IMR-90 (cell line): ENCODE measurements at regions not wholly inside any gene's neighbourhood (a gene's known extent, or its start where the extent isn't known, plus 50 kb on each side); places are given as distances from the start of the nearest gene placed in this dataset.

Source experiments
- ATAC-seq: fragments of 200-7000 bp; cut with Tn5 transposase; 2 replicates; pipeline ENCODE4 v1.9.1; 2020; ENCODE audit warnings: low read depth, mild to moderate bottlenecking, moderate library complexity
- BruUV-seq: library from RNA; stranded (reverse); fragments of 400-500 nt; replicated peaks from 2 replicates; lab custom pipeline; 2021; lab: Mats Ljungman, UMichigan
- CTCF ChIA-PET: fragments of 300-600 bp; formaldehyde crosslinking; extraction: SDS; loops from one replicate; lab custom pipeline; 2021; ENCODE audit warnings: antibody characterized with exemption; lab: Yijun Ruan, JAX
- POLR2A ChIA-PET: fragments of 300-600 bp; sonication (Branson Sonifier 250); formaldehyde crosslinking; loops from one replicate; lab custom pipeline; 2022; ENCODE audit warnings: antibody characterized with exemption; ENCODE audit not compliant: unreplicated experiment; lab: Charles Lee
- DNase-seq: peaks from one replicate; pipeline ENCODE4 v3.0.0; 2013
- H2AFZ ChIP-seq: replicated peaks from 2 replicates; pipeline ENCODE3; 2013; ENCODE audit warnings: low read length, mild to moderate bottlenecking; ENCODE audit not compliant: poor library complexity
- H2AK5ac ChIP-seq: 2 replicates; pipeline ENCODE4 v1.6.1; 2013; ENCODE audit warnings: low read depth, low read length, inconsistent platforms
- H2AK9ac ChIP-seq: replicated peaks from 2 replicates; pipeline ENCODE3; 2013; ENCODE audit warnings: mild to moderate bottlenecking, low read depth, low read length, moderate library complexity; ENCODE audit not compliant: poor library complexity
- H2BK120ac ChIP-seq: 2 replicates; pipeline ENCODE4 v1.6.1; 2013; ENCODE audit warnings: low read depth, low read length, inconsistent platforms
- H2BK15ac ChIP-seq: 3 replicates; pipeline ENCODE4 v1.6.1; 2013; ENCODE audit warnings: low read depth, low read length, inconsistent platforms
- H2BK20ac ChIP-seq: 2 replicates; pipeline ENCODE4 v1.6.1; 2013; ENCODE audit warnings: low read depth, mild to moderate bottlenecking, inconsistent platforms, low read length, moderate library complexity
- H2BK5ac ChIP-seq: 2 replicates; pipeline ENCODE4 v1.6.1; 2013; ENCODE audit warnings: mild to moderate bottlenecking, low read depth, low read length, inconsistent platforms; ENCODE audit not compliant: poor library complexity, severe bottlenecking
- H3K14ac ChIP-seq: replicated peaks from 2 replicates; pipeline ENCODE4 v1.6.1; 2013; ENCODE audit warnings: low read depth, low read length, inconsistent platforms
- H3K18ac ChIP-seq: 2 replicates; pipeline ENCODE4 v1.6.1; 2013; ENCODE audit warnings: low read depth, low read length, control low read depth
- H3K23ac ChIP-seq: 2 replicates; pipeline ENCODE4 v1.6.1; 2013; ENCODE audit warnings: low read depth, low read length, inconsistent platforms
- H3K27ac ChIP-seq: 2 replicates; pipeline ENCODE4 v1.5.1; 2013; ENCODE audit warnings: mild to moderate bottlenecking, control low read depth, low read length; ENCODE audit not compliant: insufficient read depth
- H3K27me3 ChIP-seq: 2 replicates; pipeline ENCODE4 v1.6.1; 2013; ENCODE audit warnings: low read length; ENCODE audit not compliant: control insufficient read depth, insufficient read depth
- H3K36me3 ChIP-seq: 2 replicates; pipeline ENCODE4 v1.6.1; 2013; ENCODE audit warnings: low read length, mixed read lengths; ENCODE audit not compliant: control insufficient read depth, insufficient read depth
- H3K4ac ChIP-seq: 2 replicates; pipeline ENCODE4 v1.6.1; 2013; ENCODE audit warnings: low read depth, low read length, inconsistent platforms
- H3K4me1 ChIP-seq: 2 replicates; pipeline ENCODE4 v1.6.1; 2013; ENCODE audit warnings: low read length, mixed read lengths; ENCODE audit not compliant: control insufficient read depth, insufficient read depth
- H3K4me2 ChIP-seq: 2 replicates; pipeline ENCODE4 v1.6.1; 2013; ENCODE audit warnings: low read depth, mild to moderate bottlenecking, control low read depth, low read length, moderate library complexity
- H3K4me3 ChIP-seq: 2 replicates; pipeline ENCODE4 v1.5.1; 2013; ENCODE audit warnings: low read depth, mild to moderate bottlenecking, control low read depth, low read length, moderate library complexity; ENCODE audit not compliant: insufficient read depth
- H3K56ac ChIP-seq: 2 replicates; pipeline ENCODE4 v1.6.1; 2013; ENCODE audit warnings: low read length, inconsistent platforms; ENCODE audit not compliant: insufficient read depth; ENCODE audit errors: extremely low read depth
- H3K79me1 ChIP-seq, 2 experiments: 2 replicates each; pipeline ENCODE4 v1.6.1; 2013; ENCODE audit warnings: low read length in 2 of 2, inconsistent platforms in 1 of 2, low read depth in 1 of 2
- H3K9ac ChIP-seq: 2 replicates; pipeline ENCODE4 v1.6.1; 2013; ENCODE audit warnings: low read depth, low read length, control low read depth
- H3K9me1 ChIP-seq: 2 replicates; pipeline ENCODE4 v1.6.1; 2013; ENCODE audit warnings: low read length, inconsistent platforms; ENCODE audit not compliant: insufficient read depth
- H3K9me3 ChIP-seq: 2 replicates; pipeline ENCODE4 v1.6.1; 2013; ENCODE audit warnings: low read length; ENCODE audit not compliant: control insufficient read depth, insufficient read depth
- H4K20me1 ChIP-seq: 2 replicates; pipeline ENCODE4 v1.6.1; 2013; ENCODE audit warnings: low read length, inconsistent platforms; ENCODE audit not compliant: insufficient read depth
- H4K5ac ChIP-seq: 2 replicates; pipeline ENCODE4 v1.6.1; 2013; ENCODE audit warnings: mild to moderate bottlenecking, low read depth, low read length, control low read depth
- H4K8ac ChIP-seq, 2 experiments: 2 replicates each; pipeline ENCODE4 v1.6.1; 2013; ENCODE audit warnings: low read depth in 2 of 2, low read length in 2 of 2, control low read depth in 1 of 2, inconsistent platforms in 1 of 2
- H4K91ac ChIP-seq: 2 replicates; pipeline ENCODE4 v1.6.1; 2013; ENCODE audit warnings: low read depth, low read length, inconsistent platforms; ENCODE audit not compliant: insufficient read depth
- POLR2A ChIP-seq: IDR thresholded peaks from 2 replicates; pipeline ENCODE4 v1.6.1; 2012; ENCODE audit warnings: mild to moderate bottlenecking, low read depth, low read length
- RAD21 ChIP-seq: IDR thresholded peaks from 2 replicates; pipeline ENCODE4 v1.6.1; 2012; ENCODE audit warnings: low read length, improper control_type of control experiment
- RFX5 ChIP-seq: IDR thresholded peaks from 2 replicates; pipeline ENCODE4 v1.8.0; 2012; ENCODE audit warnings: low read depth, mild to moderate bottlenecking, low read length, moderate library complexity
- dilution Hi-C: fragments of 300-500 bp; cut with HindIII; formaldehyde crosslinking; loops from one replicate; pipeline ENCODE4 v1.14.3; 2018; ENCODE audit warnings: low sequenced_read_pairs; ENCODE audit not compliant: unreplicated experiment
- in situ Hi-C: fragments of 300-500 bp; cut with MboI; formaldehyde crosslinking; loops from 3 replicates; pipeline ENCODE4 v1.14.3; 2019; ENCODE audit warnings: low sequenced_read_pairs, inconsistent platforms, mixed read lengths
- intact Hi-C: fragments of 100-400 bp; cut with micrococcal nuclease; formaldehyde crosslinking; loops from 2 replicates; pipeline ENCODE4 v1.10.0; 2022

DNA sequence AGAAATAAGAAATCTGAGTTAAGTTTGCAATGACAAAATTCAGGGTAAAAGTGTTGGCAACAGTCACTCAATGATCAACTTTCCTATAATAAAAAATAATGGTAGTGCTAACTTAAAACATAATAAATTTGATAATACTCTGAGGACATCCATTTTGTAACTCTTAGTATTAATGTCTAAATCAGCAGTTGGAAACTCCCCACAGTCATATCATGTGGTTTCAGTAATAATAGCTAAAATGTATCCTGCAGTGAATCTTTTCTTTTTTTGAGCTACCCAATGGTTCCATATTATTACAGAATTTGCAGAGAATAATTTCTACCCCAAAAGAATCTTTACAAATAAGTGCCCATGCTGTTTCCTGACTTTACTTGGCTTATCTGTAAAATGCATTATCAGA is 286.7 kb downstream of the PTPRC start:
- no peak for TF ChIP-seq RAD21
- no peak for TF ChIP-seq RFX5
- no peak for TF ChIP-seq POLR2A
- Histone ChIP-seq H3K18ac (no peak overlapping the region), H3K4ac (no peak overlapping the region), H4K8ac (no peak overlapping the region), H3K4me2 (no peak overlapping the region), H3K27ac (no peak overlapping the region), H3K9me1 (peaks cover 5% of the 10 kb centered on the region; the same call in 1 of the 2 replicates), H3K79me1 (peaks cover 19 to 46% of the 10 kb centered on the region in 2 experiments), H2BK120ac (no peak overlapping the region), H3K9ac (no peak overlapping the region), H2BK15ac (no peak overlapping the region), H3K4me3 (no peak overlapping the region), H2BK5ac (no peak overlapping the region), H2AK9ac (no peak overlapping the region), H2AK5ac (no peak overlapping the region), H3K14ac (no peak overlapping the region), H3K56ac (no peak overlapping the region), H3K23ac (no peak overlapping the region), H4K20me1 (peaks cover 17% of the 10 kb centered on the region), H4K5ac (no peak overlapping the region), H3K9me3 (no peaks in the 10 kb centered on the region), H2AFZ (no peak overlapping the region), H3K4me1 (peaks cover 8% of the 10 kb centered on the region; the same call in 1 of the 2 replicates), H4K91ac (no peak overlapping the region), H3K36me3 (peaks cover 2% of the 10 kb centered on the region; the same call in 1 of the 2 replicates), H3K27me3 (no peaks in the 10 kb centered on the region), H2BK20ac (no peak overlapping the region)
- ATAC-seq: no peak
- dilution Hi-C loops: no loop called here
- DNase-seq: no peak
- in situ Hi-C loops: no loop called here
- intact Hi-C loops: no loop called here
- ChIA-PET POLR2A (no interaction called here), CTCF (no interaction called here)
- BruUV-seq: no TSS peak
